A549 (cell line): ENCODE measurements at regions not wholly inside any gene's neighbourhood (a gene's known extent, or its start where the extent isn't known, plus 50 kb on each side); places are given as distances from the start of the nearest gene placed in this dataset.

ENCODE experiments used
- ATAC-seq, 2 experiments: fragments of 200-7000 bp in 1 of 2; fragments of >200 bp in 1 of 2; cut with Nextera tagmentation in 1 of 2; cut with Tn5 transposase in 1 of 2; 3 replicates each; pipeline versions ENCODE4 v1.8.0 to v1.9.1; 2018 to 2020; ENCODE audit warnings: mild to moderate bottlenecking in 1 of 2, moderate library complexity in 1 of 2
- CTCF ChIA-PET: fragments of 300-600 bp; sonication (Branson Sonifier 250); formaldehyde crosslinking; extraction: SDS; loops from one replicate; lab custom pipeline; 2021; ENCODE audit warnings: antibody characterized with exemption, inconsistent platforms; lab: Yijun Ruan, JAX
- POLR2A ChIA-PET: fragments of 350-600 bp; formaldehyde crosslinking; extraction: SDS; loops from one replicate; lab custom pipeline; 2021; ENCODE audit warnings: antibody characterized with exemption, inconsistent platforms; lab: Yijun Ruan, JAX
- DNase-seq, 2 experiments: peaks; one replicate each; pipeline versions ENCODE4 v3.0.0 to v3.0.0-alpha.2; 2011 to 2016; ENCODE audit warnings: low read depth in 1 of 2, low spot score in 1 of 2
- FAIRE-seq: peaks from 2 replicates; lab custom pipeline; 2011; peaks lifted over from hg19 to GRCh38; lab: Jason Lieb, UNC
- H3K27ac ChIP-seq, 2 experiments: fragments of >200 bp; sonication (Bioruptor Twin); formaldehyde crosslinking; 3 replicates each; pipeline ENCODE4 v1.5.1; 2016 to 2017
- H3K4me1 ChIP-seq: fragments of >200 bp; sonication (Bioruptor Twin); formaldehyde crosslinking; 3 replicates; pipeline ENCODE4 v1.6.1; 2016
- H3K4me2 ChIP-seq: fragments of >200 bp; sonication (Bioruptor Twin); formaldehyde crosslinking; 3 replicates; pipeline ENCODE4 v1.6.1; 2016
- H3K4me3 ChIP-seq: fragments of >200 bp; sonication (Bioruptor Twin); formaldehyde crosslinking; 3 replicates; pipeline ENCODE4 v1.5.1; 2016
- H3K9me3 ChIP-seq: fragments of >200 bp; sonication (Bioruptor Twin); formaldehyde crosslinking; 3 replicates; pipeline ENCODE4 v1.6.1; 2016
- BHLHE40 ChIP-seq: IDR thresholded peaks from 2 replicates; pipeline ENCODE4 v1.6.1; 2012; ENCODE audit warnings: low read depth, low read length, inconsistent platforms
- CBX2 ChIP-seq: fragments of 200-600 bp; sonication (generic); IDR thresholded peaks from 2 replicates; pipeline ENCODE4 v1.6.1; 2016; ENCODE audit warnings: low read depth, mild to moderate bottlenecking, borderline replicate concordance
- CBX8 ChIP-seq: fragments of 200-600 bp; sonication (generic); IDR thresholded peaks from 2 replicates; pipeline ENCODE4 v1.6.1; 2016
- CHD4 ChIP-seq: fragments of 200-600 bp; sonication (generic); IDR thresholded peaks from 2 replicates; pipeline ENCODE4 v1.6.1; 2016; ENCODE audit warnings: antibody characterized with exemption, mild to moderate bottlenecking, borderline replicate concordance
- EHF ChIP-seq: fragments of 250-450 bp; sonication (Bioruptor Pico); IDR thresholded peaks from 2 replicates; pipeline ENCODE4 v1.5.0; 2020; ENCODE audit warnings: mild to moderate bottlenecking
- EP300 ChIP-seq, 2 experiments: fragments of >200 bp; sonication (Bioruptor Twin); formaldehyde crosslinking; IDR thresholded peaks; 2 replicates in 1 of 2; 3 replicates in 1 of 2; pipeline ENCODE4 v1.6.1; 2016 to 2017
- ESRRA ChIP-seq: fragments of 150-350 bp; IDR thresholded peaks from 2 replicates; pipeline ENCODE4 v1.6.1; 2014; ENCODE audit warnings: mild to moderate bottlenecking, low read length, borderline replicate concordance
- FOSB ChIP-seq: fragments of 250-450 bp; sonication (Bioruptor Pico); IDR thresholded peaks from 2 replicates; pipeline ENCODE4 v1.5.0; 2020; ENCODE audit warnings: mild to moderate bottlenecking, moderate library complexity
- FOSL2 ChIP-seq, 2 experiments: fragments of 450-650 bp in 1 of 2; fragments of >200 bp in 1 of 2; sonication (Bioruptor Twin) in 1 of 2; formaldehyde crosslinking; IDR thresholded peaks; 2 replicates each; pipeline versions ENCODE4 v1.5.0 to v1.6.1; 2016 to 2020; ENCODE audit warnings: mild to moderate bottlenecking in 1 of 2, moderate library complexity in 1 of 2
- FOXS1 ChIP-seq: fragments of 250-450 bp; sonication (Bioruptor Pico); IDR thresholded peaks from 2 replicates; pipeline ENCODE4 v1.5.0; 2020; ENCODE audit warnings: mild to moderate bottlenecking, moderate library complexity
- GATA3 ChIP-seq: IDR thresholded peaks from 2 replicates; pipeline ENCODE4 v1.6.1; 2012; ENCODE audit warnings: borderline replicate concordance
- HOXB13 ChIP-seq: fragments of 250-450 bp; sonication (Bioruptor Pico); IDR thresholded peaks from 2 replicates; pipeline ENCODE4 v1.5.0; 2020; ENCODE audit warnings: low read depth, mild to moderate bottlenecking, moderate library complexity
- JUNB ChIP-seq: fragments of >200 bp; sonication (Bioruptor Twin); formaldehyde crosslinking; IDR thresholded peaks from 2 replicates; pipeline ENCODE4 v1.6.1; 2016
- MAFK ChIP-seq: fragments of 450-650 bp; IDR thresholded peaks from 2 replicates; pipeline ENCODE4 v1.6.1; 2014; ENCODE audit not compliant: partially characterized antibody
- NR3C1 ChIP-seq: fragments of >200 bp; sonication (Bioruptor Twin); formaldehyde crosslinking; IDR thresholded peaks from 3 replicates; pipeline ENCODE4 v1.6.1; 2017
- POLR2A ChIP-seq: IDR thresholded peaks from 2 replicates; pipeline ENCODE4 v1.6.1; 2012; ENCODE audit warnings: mild to moderate bottlenecking, low read length
- RAD21 ChIP-seq, 2 experiments: fragments of >200 bp in 1 of 2; sonication (Bioruptor Twin) in 1 of 2; formaldehyde crosslinking in 1 of 2; IDR thresholded peaks in 1 of 2; conservative IDR thresholded peaks in 1 of 2; 2 replicates in 1 of 2; 3 replicates in 1 of 2; pipeline ENCODE4 v1.6.1; 2012 to 2018; ENCODE audit warnings: inconsistent platforms in 1 of 2
- RCOR1 ChIP-seq: fragments of 150-350 bp; IDR thresholded peaks from 2 replicates; pipeline ENCODE4 v1.6.1; 2014; ENCODE audit warnings: antibody characterized with exemption, low read length, low read depth
- SMC3 ChIP-seq: fragments of >200 bp; sonication (Bioruptor Twin); formaldehyde crosslinking; IDR thresholded peaks from 3 replicates; pipeline ENCODE4 v1.6.1; 2018; ENCODE audit warnings: inconsistent platforms
- SREBF2 ChIP-seq: fragments of 450-650 bp; IDR thresholded peaks from 2 replicates; pipeline ENCODE4 v1.6.1; 2014; ENCODE audit warnings: mild to moderate bottlenecking, moderate library complexity
- TP53 ChIP-seq: fragments of 250-450 bp; sonication (Bioruptor Pico); IDR thresholded peaks from 2 replicates; pipeline ENCODE4 v1.5.0; 2021; ENCODE audit warnings: mild to moderate bottlenecking, moderate library complexity
- ZFP36 ChIP-seq: fragments of 450-650 bp; IDR thresholded peaks from 2 replicates; pipeline ENCODE4 v1.6.1; 2014; ENCODE audit warnings: borderline replicate concordance; ENCODE audit not compliant: partially characterized antibody
- WGBS: methylation state at CpG from one replicate; pipeline ENCODE4 v1.1.6; 2017; ENCODE audit errors: missing lambda C conversion rate; 5-methylcytosine and 5-hydroxymethylcytosine counted together
- TF ChIP-seq, protein P1 (sequence below): fragments of 250-450 bp; sonication (Bioruptor Pico); IDR thresholded peaks from 2 replicates; pipeline ENCODE4 v1.5.0; 2021; ENCODE audit warnings: mild to moderate bottlenecking, moderate library complexity, borderline replicate concordance
- TF ChIP-seq, protein P2 (sequence below): fragments of >200 bp; sonication (Bioruptor Twin); formaldehyde crosslinking; IDR thresholded peaks from 3 replicates; pipeline ENCODE4 v1.5.1; 2016
- TF ChIP-seq, protein P3 (sequence below): fragments of 450-650 bp; IDR thresholded peaks from 2 replicates; pipeline ENCODE4 v1.6.1; 2014; ENCODE audit warnings: antibody characterized with exemption
- TF ChIP-seq, protein P4 (sequence below): IDR thresholded peaks from 2 replicates; pipeline ENCODE4 v1.6.1; 2012; ENCODE audit warnings: low read depth, borderline replicate concordance
- TF ChIP-seq, protein P5 (sequence below): fragments of >200 bp; sonication (Bioruptor Twin); formaldehyde crosslinking; IDR thresholded peaks from 2 replicates; pipeline ENCODE4 v1.6.1; 2016

DNA sequence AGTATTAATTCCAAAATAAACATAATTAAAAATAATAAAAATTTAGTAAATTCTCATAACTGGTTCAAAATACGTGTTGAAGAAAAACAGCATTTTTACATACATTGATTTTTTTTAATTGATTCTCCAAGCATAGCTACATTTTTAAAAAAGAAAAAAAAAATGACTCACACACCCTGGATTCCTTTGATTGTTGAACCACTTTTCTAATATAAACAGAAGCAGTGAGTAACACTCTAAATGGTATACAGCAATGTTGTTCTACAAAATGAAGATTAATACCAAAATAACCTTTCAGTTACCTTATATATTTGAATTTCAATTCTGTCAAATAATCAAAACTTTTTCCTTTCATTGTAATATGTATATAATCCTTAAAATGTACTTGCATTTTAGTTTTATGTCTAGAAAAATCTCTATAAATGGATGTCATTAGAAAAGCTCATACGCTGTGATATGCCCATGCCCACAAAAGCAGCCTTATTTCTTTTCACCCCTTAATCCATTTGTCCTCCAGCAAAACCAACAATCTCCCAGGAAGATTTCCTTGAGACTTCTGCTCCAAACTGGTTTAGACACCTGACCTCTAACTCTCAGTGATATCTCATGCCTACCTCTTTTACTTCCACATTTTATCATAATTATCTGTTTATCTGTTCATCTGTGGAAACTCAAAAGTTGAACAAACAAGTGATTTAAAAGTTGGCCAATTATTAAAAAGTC is 246.4 kb upstream of the NR5A2 start:
- peaks cover 54% of the 10 kb centered on the region for H3K4me1 ChIP-seq
- H3K27ac ChIP-seq, result peak overlapping the region; percentile 67
- ChIA-PET CTCF (interaction anchor here (0.8 kb wide), 1 partner anchor 169 kb away, joined by 3 read pairs; no protein-coding TSS in a partner anchor), POLR2A (no interaction called here)
- FAIRE-seq, result peak; percentile 86
- TF ChIP-seq HOXB13 (CRISPR knock-in tag), result no peak
- TF ChIP-seq FOSL2 (IDR thresholded peaks at IDR 0.05), result peak; percentile 38; the same call in 1 of the 2 replicates
- peak; percentile 57 for TF ChIP-seq FOSL2 (CRISPR knock-in tag; IDR thresholded peaks at IDR 0.05)
- TF ChIP-seq CBX2, result no peak
- no peak for TF ChIP-seq POLR2A
- no peak for TF ChIP-seq EP300 (IDR thresholded peaks at IDR 0.05)
- TF ChIP-seq, protein P1, sequence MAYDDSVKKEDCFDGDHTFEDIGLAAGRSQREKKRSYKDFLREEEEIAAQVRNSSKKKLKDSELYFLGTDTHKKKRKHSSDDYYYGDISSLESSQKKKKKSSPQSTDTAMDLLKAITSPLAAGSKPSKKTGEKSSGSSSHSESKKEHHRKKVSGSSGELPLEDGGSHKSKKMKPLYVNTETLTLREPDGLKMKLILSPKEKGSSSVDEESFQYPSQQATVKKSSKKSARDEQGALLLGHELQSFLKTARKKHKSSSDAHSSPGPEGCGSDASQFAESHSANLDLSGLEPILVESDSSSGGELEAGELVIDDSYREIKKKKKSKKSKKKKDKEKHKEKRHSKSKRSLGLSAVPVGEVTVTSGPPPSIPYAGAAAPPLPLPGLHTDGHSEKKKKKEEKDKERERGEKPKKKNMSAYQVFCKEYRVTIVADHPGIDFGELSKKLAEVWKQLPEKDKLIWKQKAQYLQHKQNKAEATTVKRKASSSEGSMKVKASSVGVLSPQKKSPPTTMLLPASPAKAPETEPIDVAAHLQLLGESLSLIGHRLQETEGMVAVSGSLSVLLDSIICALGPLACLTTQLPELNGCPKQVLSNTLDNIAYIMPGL (CRISPR knock-in tag), result no peak
- TF ChIP-seq SMC3, result 0 out of 3 replicates have a peak, but pooled peaks have one; percentile 6
- TF ChIP-seq JUNB, result peak; percentile 52; the same call in 1 of the 2 replicates
- TF ChIP-seq, protein P2, sequence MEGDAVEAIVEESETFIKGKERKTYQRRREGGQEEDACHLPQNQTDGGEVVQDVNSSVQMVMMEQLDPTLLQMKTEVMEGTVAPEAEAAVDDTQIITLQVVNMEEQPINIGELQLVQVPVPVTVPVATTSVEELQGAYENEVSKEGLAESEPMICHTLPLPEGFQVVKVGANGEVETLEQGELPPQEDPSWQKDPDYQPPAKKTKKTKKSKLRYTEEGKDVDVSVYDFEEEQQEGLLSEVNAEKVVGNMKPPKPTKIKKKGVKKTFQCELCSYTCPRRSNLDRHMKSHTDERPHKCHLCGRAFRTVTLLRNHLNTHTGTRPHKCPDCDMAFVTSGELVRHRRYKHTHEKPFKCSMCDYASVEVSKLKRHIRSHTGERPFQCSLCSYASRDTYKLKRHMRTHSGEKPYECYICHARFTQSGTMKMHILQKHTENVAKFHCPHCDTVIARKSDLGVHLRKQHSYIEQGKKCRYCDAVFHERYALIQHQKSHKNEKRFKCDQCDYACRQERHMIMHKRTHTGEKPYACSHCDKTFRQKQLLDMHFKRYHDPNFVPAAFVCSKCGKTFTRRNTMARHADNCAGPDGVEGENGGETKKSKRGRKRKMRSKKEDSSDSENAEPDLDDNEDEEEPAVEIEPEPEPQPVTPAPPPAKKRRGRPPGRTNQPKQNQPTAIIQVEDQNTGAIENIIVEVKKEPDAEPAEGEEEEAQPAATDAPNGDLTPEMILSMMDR, result no peak
- TF ChIP-seq ZFP36, result no peak
- TF ChIP-seq MAFK, result no peak
- TF ChIP-seq CHD4, result no peak
- no peak for TF ChIP-seq BHLHE40
- no peak for TF ChIP-seq NR3C1
- no peaks in the 10 kb centered on the region for H3K9me3 ChIP-seq
- peak overlapping the region; percentile 55 for H3K4me2 ChIP-seq
- no peak overlapping the region for H3K4me3 ChIP-seq
- no peak for DNase-seq
- 41% methylated on average over 2 of the region's 2 CpGs for WGBS
- ATAC-seq, result peak in 1 of 2 experiments; percentile 35; a peak in 1 of 6 replicates

DNA sequence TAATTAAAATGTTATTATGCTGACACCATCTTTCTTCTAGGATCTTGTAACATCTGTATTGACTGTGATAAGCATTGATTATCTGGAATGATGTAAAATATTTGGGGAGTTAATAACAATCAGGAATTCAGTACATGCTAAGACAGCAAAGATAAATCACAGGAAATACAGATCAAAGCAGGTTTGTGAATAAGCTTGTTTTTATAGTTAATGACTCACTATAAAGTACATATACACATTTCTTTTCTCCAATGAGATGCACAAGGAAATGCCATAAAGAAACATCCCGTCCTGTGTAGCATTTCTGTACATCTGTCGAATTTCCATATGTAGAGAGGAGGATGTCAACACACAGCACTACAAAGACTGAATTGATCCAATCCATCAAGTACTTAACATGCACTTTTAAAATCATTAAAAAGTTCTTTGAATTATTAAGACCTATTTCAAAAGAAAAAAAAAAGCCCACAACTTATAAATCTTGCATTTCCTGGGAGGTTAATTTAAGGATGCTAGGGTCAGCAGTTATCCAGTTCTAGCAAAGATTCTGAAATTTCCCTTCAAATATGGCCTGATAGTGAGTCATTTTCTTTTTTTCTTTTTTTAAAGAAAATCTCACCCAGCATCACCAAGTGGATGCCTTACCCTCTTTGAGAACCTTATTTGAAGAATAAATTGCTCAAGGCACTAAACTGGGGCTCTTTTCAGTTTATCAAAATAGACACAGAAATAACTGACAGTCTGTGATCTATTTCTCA is 243.2 kb upstream of the NR5A2 start:
- DNase-seq (peak in 1 of 2 experiments; percentile 37), FAIRE-seq (peak; percentile 81), ATAC-seq (peak in 1 of 2 experiments; percentile 61; a peak in 3 of 6 replicates)
- ChIA-PET POLR2A (no interaction called here), CTCF (no interaction called here)
- Histone ChIP-seq H3K27ac (peak overlapping the region; percentile 49 to 73), H3K4me1 (peaks cover 65% of the 10 kb centered on the region), H3K9me3 (no peaks in the 10 kb centered on the region), H3K4me2 (peak overlapping the region; percentile 38), H3K4me3 (no peak overlapping the region)
- 3% methylated on average over 2 of the region's 2 CpGs for WGBS
- TF ChIP-seq GATA3 (peak; percentile 77; the same call in 1 of the 2 replicates), NR3C1 (no peak), TP53 (no peak), FOSL2 (IDR thresholded peaks at IDR 0.05) (peak; percentile 45; the same call in 1 of the 2 replicates), FOSL2 (CRISPR knock-in tag; IDR thresholded peaks at IDR 0.05) (peak; percentile 73), SREBF2 (no peak), CBX8 (no peak), FOSB (CRISPR knock-in tag) (no peak), EHF (CRISPR knock-in tag) (no peak), MAFK (peak; percentile 58), RCOR1 (no peak), JUNB (peak; percentile 74), RAD21 (conservative IDR thresholded peaks at IDR 0.05 in 1 of 2, IDR thresholded peaks at IDR 0.05 in 1 of 2) (no peak), FOXS1 (no peak), ESRRA (no peak), ZFP36 (no peak), POLR2A (no peak)
- TF ChIP-seq, protein P3, sequence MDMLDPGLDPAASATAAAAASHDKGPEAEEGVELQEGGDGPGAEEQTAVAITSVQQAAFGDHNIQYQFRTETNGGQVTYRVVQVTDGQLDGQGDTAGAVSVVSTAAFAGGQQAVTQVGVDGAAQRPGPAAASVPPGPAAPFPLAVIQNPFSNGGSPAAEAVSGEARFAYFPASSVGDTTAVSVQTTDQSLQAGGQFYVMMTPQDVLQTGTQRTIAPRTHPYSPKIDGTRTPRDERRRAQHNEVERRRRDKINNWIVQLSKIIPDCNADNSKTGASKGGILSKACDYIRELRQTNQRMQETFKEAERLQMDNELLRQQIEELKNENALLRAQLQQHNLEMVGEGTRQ, result no peak
- TF ChIP-seq, protein P4, sequence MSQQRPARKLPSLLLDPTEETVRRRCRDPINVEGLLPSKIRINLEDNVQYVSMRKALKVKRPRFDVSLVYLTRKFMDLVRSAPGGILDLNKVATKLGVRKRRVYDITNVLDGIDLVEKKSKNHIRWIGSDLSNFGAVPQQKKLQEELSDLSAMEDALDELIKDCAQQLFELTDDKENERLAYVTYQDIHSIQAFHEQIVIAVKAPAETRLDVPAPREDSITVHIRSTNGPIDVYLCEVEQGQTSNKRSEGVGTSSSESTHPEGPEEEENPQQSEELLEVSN, result no peak
- TF ChIP-seq, protein P1 (CRISPR knock-in tag), result no peak
- TF ChIP-seq, protein P5, sequence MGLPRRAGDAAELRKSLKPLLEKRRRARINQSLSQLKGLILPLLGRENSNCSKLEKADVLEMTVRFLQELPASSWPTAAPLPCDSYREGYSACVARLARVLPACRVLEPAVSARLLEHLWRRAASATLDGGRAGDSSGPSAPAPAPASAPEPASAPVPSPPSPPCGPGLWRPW, result no peak
